ENCODE measurements at regions not wholly inside any gene's neighbourhood (a gene's known extent, or its start where the extent isn't known, plus 50 kb on each side); places are given as distances from the start of the nearest gene placed in this dataset.

DNA sequence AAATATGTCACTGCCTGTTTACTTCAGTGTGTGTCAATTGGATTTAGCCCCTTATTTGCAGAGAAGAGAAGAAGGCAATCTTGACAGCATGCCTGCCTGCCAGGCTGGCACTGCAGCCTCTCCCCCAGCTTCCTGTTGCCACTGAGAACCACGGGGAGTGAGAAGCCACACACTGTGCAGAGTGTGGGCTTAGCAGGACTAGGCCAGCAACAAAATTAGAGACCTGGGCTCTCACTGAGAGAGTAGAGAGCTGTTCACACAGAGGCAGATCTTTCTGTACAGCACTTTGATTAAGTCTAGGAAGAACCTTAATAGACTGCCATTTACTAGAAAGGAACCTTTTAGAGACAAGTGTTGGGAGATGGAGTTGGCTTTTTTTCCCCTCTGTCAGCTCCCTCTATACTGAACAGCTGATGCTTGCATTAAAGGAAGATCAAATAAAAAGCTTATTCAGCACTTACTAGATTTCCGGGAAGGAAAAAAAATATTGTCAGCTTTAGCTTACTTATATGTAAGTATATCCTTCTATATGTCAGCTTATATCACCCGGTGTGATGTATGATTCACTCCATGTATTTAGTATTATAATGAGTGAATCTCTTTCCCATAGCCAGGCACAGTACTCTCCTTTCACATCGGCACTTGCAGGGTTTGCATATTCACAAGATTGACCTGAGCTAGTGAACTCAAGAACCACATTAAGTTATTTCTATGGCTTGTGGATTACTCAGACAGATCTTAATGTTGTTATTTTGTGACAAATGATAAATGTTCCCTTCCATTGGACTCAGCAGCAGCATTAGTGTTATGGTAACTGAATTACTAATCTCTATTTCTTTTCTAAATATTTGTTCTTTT lies 851.0 kb upstream of the EPHA7 start:
- Histone ChIP-seq H3K4me1 (no peaks in the 10 kb centered on the region), H2AFZ (peak overlapping the region; percentile 44), H3K36me3 (ENCODE audit: control insufficient read depth, insufficient read depth, low read length) (no peaks in the 10 kb centered on the region), H3K9ac (no peak overlapping the region), H3K4me2 (ENCODE audit: low read length) (no peak overlapping the region), H3K9me3 (ENCODE audit: control insufficient read depth, low read length) (no peaks in the 10 kb centered on the region), H3K79me2 (no peaks in the 10 kb centered on the region), H3K4me3 (ENCODE audit: low read depth, low read length) (no peak overlapping the region), H3K27me3 (ENCODE audit: control insufficient read depth, insufficient read depth, low read length) (no peaks in the 10 kb centered on the region), H3K27ac (no peak overlapping the region)
- no peak for TF ChIP-seq CTCF (IDR thresholded peaks at IDR 0.05)

DNA sequence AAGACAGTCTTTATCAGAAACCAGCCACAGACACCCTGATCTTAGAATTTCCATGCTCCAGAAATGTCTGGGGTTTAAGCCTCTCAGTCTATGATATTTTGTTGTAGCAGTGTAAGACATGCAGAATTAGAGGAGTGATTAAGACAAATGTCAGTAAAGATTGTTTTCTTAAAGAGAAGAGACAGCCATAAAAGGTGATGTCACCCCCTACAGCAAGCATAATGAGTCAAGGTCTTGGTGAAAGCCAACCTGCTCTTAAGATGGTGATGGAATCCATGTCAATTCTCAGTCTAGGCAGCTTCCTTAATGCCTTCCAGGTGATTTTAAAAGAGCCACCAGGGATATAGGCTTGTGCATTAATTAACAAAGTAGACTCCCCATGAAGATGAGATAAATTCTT lies 849.9 kb upstream of the EPHA7 start:
- Histone ChIP-seq H3K9ac (no peak overlapping the region), H3K36me3 (ENCODE audit: control insufficient read depth, insufficient read depth, low read length) (no peaks in the 10 kb centered on the region), H3K4me3 (ENCODE audit: low read depth, low read length) (no peak overlapping the region), H3K27ac (no peak overlapping the region), H3K4me1 (no peaks in the 10 kb centered on the region), H3K27me3 (ENCODE audit: control insufficient read depth, insufficient read depth, low read length) (no peaks in the 10 kb centered on the region), H2AFZ (no peak overlapping the region), H3K79me2 (no peaks in the 10 kb centered on the region), H3K9me3 (ENCODE audit: control insufficient read depth, low read length) (no peaks in the 10 kb centered on the region), H3K4me2 (ENCODE audit: low read length) (no peak overlapping the region)
- TF ChIP-seq CTCF (IDR thresholded peaks at IDR 0.05): no peak

DNA sequence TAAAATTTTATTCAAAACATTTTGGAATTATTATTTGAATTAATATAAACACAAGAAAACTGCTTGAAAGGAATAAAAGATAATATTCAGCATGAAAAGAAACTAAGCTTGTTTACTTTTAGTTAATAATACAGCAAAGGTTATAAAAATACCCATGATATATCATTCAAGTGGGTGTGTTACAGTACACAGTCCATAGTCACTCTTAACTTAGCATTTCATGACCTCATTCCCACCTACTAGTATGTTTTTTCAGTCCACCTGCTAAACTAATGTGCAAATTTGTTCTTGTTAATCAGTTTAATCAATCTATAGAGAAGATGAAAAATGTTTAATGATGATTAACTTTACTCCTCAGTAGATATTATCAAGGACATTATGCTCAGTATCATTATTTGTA lies 841.4 kb upstream of the EPHA7 start:
- Histone ChIP-seq H3K27me3 (ENCODE audit: control insufficient read depth, insufficient read depth, low read length) (no peaks in the 10 kb centered on the region), H3K36me3 (ENCODE audit: control insufficient read depth, insufficient read depth, low read length) (no peaks in the 10 kb centered on the region), H3K4me2 (ENCODE audit: low read length) (no peak overlapping the region), H3K4me3 (ENCODE audit: low read depth, low read length) (no peak overlapping the region), H3K9ac (no peak overlapping the region), H3K4me1 (no peaks in the 10 kb centered on the region), H3K9me3 (ENCODE audit: control insufficient read depth, low read length) (no peaks in the 10 kb centered on the region), H3K79me2 (no peaks in the 10 kb centered on the region), H2AFZ (no peak overlapping the region), H3K27ac (no peak overlapping the region)
- TF ChIP-seq CTCF (IDR thresholded peaks at IDR 0.05): no peak

GRCh38 chr6:94254689-94255088 lies 835.3 kb upstream of the EPHA7 start:
- no peaks in the 10 kb centered on the region for H3K9me3 ChIP-seq (ENCODE audit: control insufficient read depth, low read length)
- no peak overlapping the region for H3K4me2 ChIP-seq (ENCODE audit: low read length)
- no peak overlapping the region for H3K4me3 ChIP-seq (ENCODE audit: low read depth, low read length)
- no peak overlapping the region for H3K27ac ChIP-seq
- TF ChIP-seq CTCF (IDR thresholded peaks at IDR 0.05): no peak
- H2AFZ ChIP-seq: no peak overlapping the region
- H3K27me3 ChIP-seq (ENCODE audit: control insufficient read depth, insufficient read depth, low read length): no peaks in the 10 kb centered on the region
- no peak overlapping the region for H3K9ac ChIP-seq
- H3K79me2 ChIP-seq: no peaks in the 10 kb centered on the region
- no peaks in the 10 kb centered on the region for H3K36me3 ChIP-seq (ENCODE audit: control insufficient read depth, insufficient read depth, low read length)
- H3K4me1 ChIP-seq: no peaks in the 10 kb centered on the region

- H3K79me2 ChIP-seq: no peaks in the 10 kb centered on the region
- H3K27ac ChIP-seq: no peak overlapping the region
- H3K9ac ChIP-seq: no peak overlapping the region
- no peaks in the 10 kb centered on the region for H3K4me1 ChIP-seq
- H3K4me2 ChIP-seq (ENCODE audit: low read length): no peak overlapping the region
- H3K4me3 ChIP-seq (ENCODE audit: low read depth, low read length): no peak overlapping the region
- no peaks in the 10 kb centered on the region for H3K9me3 ChIP-seq (ENCODE audit: control insufficient read depth, low read length)
- no peaks in the 10 kb centered on the region for H3K27me3 ChIP-seq (ENCODE audit: control insufficient read depth, insufficient read depth, low read length)
- no peaks in the 10 kb centered on the region for H3K36me3 ChIP-seq (ENCODE audit: control insufficient read depth, insufficient read depth, low read length)
- H2AFZ ChIP-seq: no peak overlapping the region
- no peak for TF ChIP-seq CTCF (IDR thresholded peaks at IDR 0.05)
These were observed 832.5 kb upstream of the EPHA7 start for GRCh38 chr6:94251878-94252277.
